ENCODE measurements at regions not wholly inside any gene's neighbourhood (a gene's known extent, or its start where the extent isn't known, plus 50 kb on each side); places are given as distances from the start of the nearest gene placed in this dataset.

- DNase-seq (ENCODE audit: extremely low read depth, low read depth): no peak
Measured at GRCh38 chr7:47047384-47047783, 534.5 kb downstream of the TNS3 start.

GRCh38 chr7:47046949-47047348 lies 535.0 kb downstream of the TNS3 start:
- DNase-seq (ENCODE audit: extremely low read depth, low read depth): no peak

GRCh38 chr7:47045207-47046051 lies 536.5 kb downstream of the TNS3 start:
- no peak for DNase-seq (ENCODE audit: extremely low read depth, low read depth)

DNA sequence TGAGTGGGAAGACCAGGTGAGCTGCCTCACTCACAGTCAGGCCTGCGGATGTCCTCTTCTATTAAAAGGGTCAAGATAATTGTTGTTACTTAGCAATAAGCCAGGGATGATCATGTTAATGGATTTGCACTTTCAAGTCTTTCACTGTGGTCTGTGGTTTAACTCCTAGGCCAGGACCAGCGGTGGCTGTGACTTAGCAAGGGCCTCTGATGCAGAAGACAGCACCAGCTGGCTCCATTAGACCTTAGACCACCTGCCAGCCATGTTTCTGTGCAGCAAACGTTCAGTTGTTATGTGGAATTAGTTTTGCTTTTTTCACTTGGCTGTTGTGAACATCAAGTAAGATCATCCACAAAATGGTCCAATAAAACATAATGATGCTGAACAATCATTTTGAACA lies 537.3 kb downstream of the TNS3 start:
- DNase-seq (ENCODE audit: extremely low read depth, low read depth): no peak

GRCh38 chr7:47043304-47043703 lies 538.6 kb downstream of the TNS3 start:
- DNase-seq (ENCODE audit: extremely low read depth, low read depth): no peak

DNA sequence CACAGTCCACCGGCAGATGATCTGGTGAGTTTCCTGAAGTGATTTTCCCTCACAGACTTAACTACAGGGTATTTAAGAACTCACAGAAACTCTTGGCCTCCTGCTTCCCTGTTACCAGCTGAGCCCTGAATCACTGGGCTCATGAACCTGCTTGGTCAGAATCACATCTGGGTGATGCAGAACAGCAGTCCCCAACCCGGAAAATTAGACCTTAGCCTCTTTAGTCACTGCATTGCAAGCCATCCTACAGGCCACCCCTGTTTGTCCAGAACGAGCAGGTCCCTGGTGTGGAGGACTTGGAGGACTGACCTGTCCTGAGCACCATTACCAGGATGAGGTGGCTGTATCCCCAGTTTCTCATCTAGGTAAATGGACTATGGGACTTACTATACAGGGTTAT lies 539.2 kb downstream of the TNS3 start:
- no peak for DNase-seq (ENCODE audit: extremely low read depth, low read depth)

DNA sequence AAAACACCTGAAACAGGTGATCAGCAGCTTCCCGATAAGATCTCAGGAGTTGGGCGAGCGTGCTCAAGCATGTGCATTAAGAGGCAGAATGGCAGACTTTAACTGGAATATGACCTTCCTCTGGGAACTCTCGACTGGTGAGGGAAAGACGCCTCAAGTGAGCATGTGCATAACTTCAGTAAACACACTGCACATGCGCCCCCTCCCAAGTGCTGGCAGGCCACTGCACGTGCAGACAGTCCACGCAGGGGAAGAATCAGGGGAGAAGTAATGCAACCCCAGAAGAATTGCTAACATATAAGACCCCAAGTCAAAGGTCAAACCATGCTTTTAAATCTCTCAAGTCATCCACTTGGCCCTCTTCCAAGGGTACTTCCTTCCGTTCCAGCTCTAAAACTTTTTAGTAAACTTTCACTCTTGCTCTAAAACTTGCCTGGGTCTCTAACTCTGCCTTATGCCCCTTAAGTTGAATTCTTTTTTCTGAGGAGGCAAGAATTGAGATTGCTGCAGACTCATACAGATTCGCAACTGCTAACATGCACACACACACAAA lies 541.0 kb downstream of the TNS3 start:
- DNase-seq (ENCODE audit: extremely low read depth, low read depth): no peak

- no peak for DNase-seq (ENCODE audit: extremely low read depth, low read depth)
Measured at GRCh38 chr7:47039904-47040303, 542.0 kb downstream of the TNS3 start.

DNA sequence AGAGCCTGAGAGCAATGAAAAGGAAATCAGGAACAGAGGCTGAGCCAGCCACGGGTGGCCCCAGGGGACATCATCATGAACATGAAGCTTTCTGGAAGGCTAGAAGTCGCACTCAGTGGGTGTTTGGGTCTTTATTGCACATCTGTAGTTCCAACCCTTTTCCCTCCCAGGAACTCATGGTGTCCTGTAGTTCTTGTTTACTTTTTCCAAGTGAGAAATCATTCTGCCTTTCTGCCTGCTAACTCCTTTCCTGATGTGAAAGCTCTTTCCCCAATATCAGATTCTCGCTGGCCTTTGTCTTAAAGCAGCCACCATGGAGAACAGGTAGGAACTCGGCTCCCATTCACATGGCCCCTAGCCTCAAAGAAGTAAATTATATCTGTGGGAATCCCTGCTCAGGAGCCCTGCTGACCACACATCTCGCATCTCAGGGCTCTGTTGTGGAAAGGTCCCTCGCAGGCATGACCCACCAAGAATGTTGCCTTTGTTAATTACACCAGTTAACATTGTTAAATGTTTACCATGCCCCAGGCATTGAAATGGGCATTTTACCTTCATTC lies 542.7 kb downstream of the TNS3 start:
- no peak for DNase-seq (ENCODE audit: extremely low read depth, low read depth)

DNA sequence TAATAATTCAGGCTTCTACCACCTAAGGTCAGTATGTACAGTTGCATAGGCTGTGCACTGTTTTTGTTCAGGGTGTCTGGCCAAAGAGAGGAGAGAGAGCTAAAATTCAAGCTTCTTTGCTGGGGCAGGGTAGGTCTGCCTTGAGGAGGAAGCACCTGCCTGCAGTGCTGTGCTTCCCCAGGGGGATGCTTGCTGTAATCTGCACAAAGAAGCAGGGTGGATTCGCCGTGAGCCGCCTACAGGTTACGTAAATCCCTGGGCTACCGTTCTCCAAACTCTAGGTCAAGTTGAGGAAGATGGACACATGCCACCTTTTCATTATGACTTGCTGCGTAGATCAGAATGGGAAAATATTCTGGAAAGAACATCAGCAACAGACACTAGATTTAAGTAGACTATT lies 543.3 kb downstream of the TNS3 start:
- DNase-seq (ENCODE audit: extremely low read depth, low read depth): no peak

- DNase-seq (ENCODE audit: extremely low read depth, low read depth): no peak
Measured at GRCh38 chr7:47037607-47038006, 544.3 kb downstream of the TNS3 start.

DNA sequence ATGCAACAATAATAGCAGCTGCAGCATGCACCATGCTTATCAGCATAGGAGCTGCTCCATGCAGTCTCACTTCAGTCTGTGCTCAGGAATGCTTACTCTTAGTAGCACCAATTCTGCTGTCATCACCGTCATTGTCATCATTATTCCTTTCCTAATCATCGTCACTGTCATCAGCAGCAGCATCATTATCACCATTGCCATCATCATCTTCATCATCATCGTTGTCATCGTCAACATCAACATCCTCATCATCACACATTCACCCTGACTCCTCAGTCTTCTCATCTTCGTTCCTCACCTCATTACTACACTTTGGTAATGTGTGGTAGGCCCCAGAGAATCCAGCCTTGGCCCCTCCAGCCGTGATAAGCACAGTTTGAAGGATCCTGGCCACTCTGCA lies 545.0 kb downstream of the TNS3 start:
- no peak for DNase-seq (ENCODE audit: extremely low read depth, low read depth)

DNA sequence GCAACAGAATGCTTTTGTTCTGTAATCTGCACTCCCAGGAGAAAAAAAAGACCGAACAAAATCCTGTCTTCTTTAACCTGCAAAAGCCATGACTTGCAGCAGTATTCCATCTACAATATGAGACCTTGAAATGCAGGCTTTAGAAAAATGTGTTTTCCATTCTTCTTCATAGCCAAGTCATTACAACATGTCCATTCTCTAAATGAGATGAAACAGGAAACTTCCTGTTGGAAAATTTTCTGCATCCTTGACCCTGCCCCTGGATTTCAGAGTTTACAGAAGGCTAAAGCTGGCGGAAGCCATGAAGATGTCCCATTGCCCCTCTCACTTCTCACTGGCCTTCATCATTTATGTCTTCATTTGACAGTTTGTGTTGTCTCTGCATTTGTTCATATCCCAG lies 546.4 kb downstream of the TNS3 start:
- no peak for DNase-seq (ENCODE audit: extremely low read depth, low read depth)

DNA sequence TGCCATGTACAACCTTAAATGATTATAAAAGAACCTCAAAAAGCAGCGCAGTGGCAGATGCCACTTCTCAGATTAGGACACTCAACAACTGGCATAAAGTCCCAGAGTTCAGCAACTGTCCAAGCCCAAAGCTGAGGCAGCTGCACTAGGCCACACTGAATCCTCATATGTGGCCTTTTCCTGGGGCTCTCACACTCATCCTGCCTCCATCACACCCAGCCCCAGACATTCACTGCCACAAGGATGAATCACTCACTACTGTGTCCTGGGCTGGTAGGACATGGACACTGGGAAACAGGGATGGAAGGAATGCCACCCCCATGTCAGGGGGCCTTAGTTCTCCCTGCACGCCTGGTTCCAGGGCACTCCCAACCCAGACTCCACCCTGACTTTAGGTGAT lies 547.7 kb downstream of the TNS3 start:
- no peak for DNase-seq (ENCODE audit: extremely low read depth, low read depth)

- DNase-seq (ENCODE audit: extremely low read depth, low read depth): no peak
Measured at GRCh38 chr7:47032536-47032908, 549.4 kb downstream of the TNS3 start.

DNA sequence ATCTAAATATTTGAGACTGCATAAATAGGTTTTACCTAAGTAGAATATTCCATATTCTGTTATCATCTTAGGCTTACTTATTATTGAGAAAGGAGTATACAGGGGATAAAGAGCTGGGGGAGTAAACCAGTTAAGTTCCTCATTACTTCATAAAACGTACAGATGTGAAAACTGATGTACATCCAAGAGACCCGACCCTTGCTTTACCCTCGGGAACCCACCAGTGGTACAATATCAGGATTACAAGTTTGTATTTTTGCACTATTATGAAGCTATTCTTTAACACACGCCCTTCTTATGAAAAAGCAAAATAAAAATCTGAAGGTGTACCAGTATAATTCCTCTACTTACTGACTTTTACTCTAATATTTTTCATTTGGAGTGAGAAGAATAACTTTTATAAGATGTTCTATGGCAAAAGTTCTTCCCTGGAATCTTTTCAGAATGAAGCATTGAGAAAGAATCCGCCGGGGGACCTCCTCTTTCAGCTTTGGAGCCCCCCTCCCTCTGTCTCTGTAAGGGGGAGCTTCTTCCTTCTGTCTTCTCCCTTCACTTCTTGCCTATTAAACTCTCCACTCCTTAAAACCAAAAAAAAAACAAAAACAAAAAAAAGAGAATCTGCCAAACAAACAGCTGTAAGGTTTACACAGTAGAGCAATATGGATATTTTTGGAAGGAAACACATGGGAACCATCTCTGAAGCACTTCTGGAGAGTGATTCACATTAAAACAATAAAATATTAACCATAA lies 550.0 kb downstream of the TNS3 start:
- DNase-seq (ENCODE audit: extremely low read depth, low read depth): no peak

DNA sequence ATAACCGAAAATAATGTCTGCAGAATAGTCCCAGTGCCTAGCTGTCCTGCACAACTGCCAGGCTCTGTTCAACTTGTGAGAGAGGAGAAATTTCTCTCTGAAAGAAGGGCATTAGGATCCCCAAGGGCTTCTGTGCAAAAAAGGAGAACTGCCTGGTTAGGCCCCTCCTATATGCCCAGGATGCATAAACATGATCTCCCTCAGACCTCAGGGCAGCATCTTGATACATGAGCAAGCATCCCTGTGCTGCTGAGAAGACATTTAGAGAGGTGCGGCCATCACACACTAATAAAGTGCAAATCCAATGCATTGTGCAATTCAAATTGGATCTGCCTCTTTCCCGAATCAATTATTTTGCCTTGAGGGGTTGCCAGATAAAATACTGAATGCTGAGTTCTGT lies 553.6 kb downstream of the TNS3 start:
- no peak for DNase-seq (ENCODE audit: extremely low read depth, low read depth)

DNA sequence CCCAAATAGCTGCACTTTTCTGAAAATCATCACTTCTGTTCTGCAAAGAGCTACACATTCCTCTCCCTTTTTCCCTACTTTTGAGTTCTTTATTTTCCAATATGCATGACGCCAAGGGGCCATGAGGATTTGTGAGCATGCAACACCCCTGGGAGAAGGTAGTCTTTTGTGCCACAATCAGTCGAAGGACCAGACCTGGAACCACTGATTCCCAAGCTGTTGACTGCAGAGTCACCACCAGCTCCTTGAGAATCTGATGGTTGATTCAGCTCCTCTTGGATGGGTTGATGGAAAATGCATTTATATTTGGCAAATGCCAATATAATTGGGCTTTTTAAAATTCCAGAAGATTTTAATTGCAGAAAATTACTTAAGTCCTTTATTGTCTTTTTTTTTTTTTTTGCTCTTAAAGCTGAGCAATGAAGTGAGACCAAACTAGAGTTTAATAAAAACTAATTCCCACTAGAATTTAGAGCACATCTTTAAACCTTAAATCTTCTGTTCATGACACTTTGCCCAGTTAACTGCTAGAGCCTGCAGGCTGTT lies 554.1 kb downstream of the TNS3 start:
- no peak for DNase-seq (ENCODE audit: extremely low read depth, low read depth)

GRCh38 chr7:47026780-47027361 lies 555.0 kb downstream of the TNS3 start:
- no peak for DNase-seq (ENCODE audit: extremely low read depth, low read depth)

GRCh38 chr7:47024991-47025390 lies 556.9 kb downstream of the TNS3 start:
- DNase-seq (ENCODE audit: extremely low read depth, low read depth): no peak

GRCh38 chr7:47008461-47008860 lies 573.5 kb downstream of the TNS3 start:
- DNase-seq (ENCODE audit: extremely low read depth, low read depth): no peak

All from NCI-H460 (cell line).